ENCODE measurements at regions not wholly inside any gene's neighbourhood (a gene's known extent, or its start where the extent isn't known, plus 50 kb on each side); places are given as distances from the start of the nearest gene placed in this dataset.

DNA sequence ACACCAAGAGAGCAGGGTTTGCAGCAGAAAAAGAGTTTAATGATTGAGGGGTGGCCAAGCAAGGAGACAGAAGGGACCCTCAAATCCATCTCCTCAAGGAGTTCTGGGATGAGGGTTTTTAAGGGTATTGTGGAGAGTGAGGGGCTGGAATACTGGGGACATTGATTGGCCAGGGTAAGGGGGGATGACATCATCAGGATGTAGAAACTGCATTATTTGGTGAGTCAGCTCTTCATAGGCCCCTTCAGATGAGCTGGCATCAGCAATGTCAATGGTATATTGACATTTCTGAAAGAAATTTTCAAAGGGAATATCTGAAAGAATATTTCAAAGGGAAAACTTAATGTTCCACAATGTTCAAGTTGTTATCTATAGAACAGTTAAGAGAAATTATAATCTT is 168.1 kb upstream of the SNX7 start:
- ChIA-PET POLR2A (ENCODE audit: low non-redundant PET) (no interaction called here), CTCF (no interaction called here)
- H3K27ac ChIP-seq: no peak overlapping the region
- TF ChIP-seq, protein P1, sequence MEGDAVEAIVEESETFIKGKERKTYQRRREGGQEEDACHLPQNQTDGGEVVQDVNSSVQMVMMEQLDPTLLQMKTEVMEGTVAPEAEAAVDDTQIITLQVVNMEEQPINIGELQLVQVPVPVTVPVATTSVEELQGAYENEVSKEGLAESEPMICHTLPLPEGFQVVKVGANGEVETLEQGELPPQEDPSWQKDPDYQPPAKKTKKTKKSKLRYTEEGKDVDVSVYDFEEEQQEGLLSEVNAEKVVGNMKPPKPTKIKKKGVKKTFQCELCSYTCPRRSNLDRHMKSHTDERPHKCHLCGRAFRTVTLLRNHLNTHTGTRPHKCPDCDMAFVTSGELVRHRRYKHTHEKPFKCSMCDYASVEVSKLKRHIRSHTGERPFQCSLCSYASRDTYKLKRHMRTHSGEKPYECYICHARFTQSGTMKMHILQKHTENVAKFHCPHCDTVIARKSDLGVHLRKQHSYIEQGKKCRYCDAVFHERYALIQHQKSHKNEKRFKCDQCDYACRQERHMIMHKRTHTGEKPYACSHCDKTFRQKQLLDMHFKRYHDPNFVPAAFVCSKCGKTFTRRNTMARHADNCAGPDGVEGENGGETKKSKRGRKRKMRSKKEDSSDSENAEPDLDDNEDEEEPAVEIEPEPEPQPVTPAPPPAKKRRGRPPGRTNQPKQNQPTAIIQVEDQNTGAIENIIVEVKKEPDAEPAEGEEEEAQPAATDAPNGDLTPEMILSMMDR (conservative IDR thresholded peaks at IDR 0.05; ENCODE audit: low read depth): no peak
- no peak for DNase-seq (ENCODE audit: low spot score)

DNA sequence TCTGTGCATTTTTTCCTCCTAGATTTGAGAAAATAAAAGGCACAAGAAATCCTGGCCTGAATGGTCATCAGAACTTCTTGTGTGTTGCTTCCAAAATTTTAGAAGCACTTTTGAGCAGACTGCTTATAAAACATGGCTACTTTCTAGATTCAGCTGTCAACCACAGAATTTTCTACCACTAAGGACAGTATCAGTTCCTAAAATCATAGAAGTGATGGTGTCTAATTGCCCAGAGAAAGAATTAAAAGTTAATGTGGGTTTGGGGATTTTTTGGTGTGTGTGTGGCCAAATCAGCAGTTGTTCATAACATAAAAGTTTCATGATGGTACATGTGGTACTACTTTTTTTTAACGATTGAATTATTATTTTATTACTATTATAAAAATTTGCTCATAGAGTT is 171.4 kb upstream of the SNX7 start:
- POLR2A ChIA-PET (ENCODE audit: low non-redundant PET): no interaction called here
- TF ChIP-seq, protein P1 (conservative IDR thresholded peaks at IDR 0.05; ENCODE audit: low read depth): no peak
- CTCF ChIA-PET: no interaction called here
- no peak overlapping the region for H3K27ac ChIP-seq
- DNase-seq (ENCODE audit: low spot score): no peak

DNA sequence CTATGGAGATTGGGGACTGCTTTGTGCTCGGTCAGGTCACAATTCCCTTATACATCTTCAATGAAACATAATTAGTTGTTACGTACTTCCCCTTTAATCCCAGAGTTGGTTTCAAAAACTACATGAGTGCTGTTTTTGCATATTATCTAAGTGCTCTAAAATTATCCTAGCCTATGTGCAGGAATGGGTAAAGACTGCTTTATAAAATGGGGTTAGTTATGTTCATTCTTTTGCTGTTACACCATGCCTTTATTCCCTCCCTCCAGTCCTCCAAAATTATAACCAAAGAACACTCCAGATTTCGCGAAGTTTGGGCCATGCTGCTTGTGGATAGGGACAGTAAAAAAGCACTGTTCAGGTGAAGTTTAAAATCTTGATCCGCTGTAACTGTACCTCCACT is 173.9 kb upstream of the SNX7 start:
- POLR2A ChIA-PET (ENCODE audit: low non-redundant PET): no interaction called here
- CTCF ChIA-PET: no interaction called here
- H3K27ac ChIP-seq: no peak overlapping the region
- TF ChIP-seq, protein P1 (conservative IDR thresholded peaks at IDR 0.05; ENCODE audit: low read depth): no peak
- no peak for DNase-seq (ENCODE audit: low spot score)

DNA sequence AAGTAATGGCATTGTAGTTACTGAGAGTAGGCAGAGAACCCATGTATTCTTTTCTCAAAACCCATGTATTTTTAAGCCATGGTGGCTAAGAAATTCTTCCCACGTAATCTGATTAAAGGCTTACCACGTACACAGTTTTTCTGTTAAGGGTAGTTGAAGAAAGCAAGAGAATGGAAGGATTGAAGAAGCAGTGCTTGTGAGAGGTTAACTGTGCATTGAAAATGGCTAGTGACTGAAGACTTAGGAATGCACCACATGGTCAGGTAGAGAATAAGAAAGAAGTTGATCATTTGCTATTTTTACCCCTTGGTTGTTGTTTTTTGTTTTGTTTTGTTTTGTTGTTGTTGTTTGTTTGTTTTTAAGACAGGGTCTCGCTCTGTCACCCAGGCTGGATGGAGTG is 178.9 kb upstream of the SNX7 start:
- no peak overlapping the region for H3K27ac ChIP-seq
- CTCF ChIA-PET: no interaction called here
- POLR2A ChIA-PET (ENCODE audit: low non-redundant PET): no interaction called here
- TF ChIP-seq, protein P1 (conservative IDR thresholded peaks at IDR 0.05; ENCODE audit: low read depth): no peak
- DNase-seq (ENCODE audit: low spot score): no peak

DNA sequence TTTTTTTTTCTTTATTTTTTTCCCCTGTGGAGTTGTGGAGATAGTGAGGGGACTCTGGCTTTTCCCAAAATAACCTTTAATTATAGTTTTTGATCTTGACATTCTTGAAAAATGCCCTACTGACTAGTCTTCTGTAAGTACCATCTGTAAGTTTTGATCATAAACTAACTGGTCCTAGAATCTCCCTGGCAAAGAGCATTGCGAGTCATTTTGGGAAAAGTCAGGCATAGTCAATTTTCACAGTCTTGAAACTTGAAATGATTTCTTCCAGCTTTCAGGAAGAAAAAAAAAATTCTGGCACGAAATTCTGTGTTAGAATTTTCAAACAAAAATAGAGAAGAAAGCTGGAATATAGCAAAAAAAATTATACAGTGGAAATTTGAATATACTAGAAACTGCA is 181.2 kb upstream of the SNX7 start:
- POLR2A ChIA-PET (ENCODE audit: low non-redundant PET): no interaction called here
- TF ChIP-seq, protein P1 (conservative IDR thresholded peaks at IDR 0.05; ENCODE audit: low read depth): no peak

DNA sequence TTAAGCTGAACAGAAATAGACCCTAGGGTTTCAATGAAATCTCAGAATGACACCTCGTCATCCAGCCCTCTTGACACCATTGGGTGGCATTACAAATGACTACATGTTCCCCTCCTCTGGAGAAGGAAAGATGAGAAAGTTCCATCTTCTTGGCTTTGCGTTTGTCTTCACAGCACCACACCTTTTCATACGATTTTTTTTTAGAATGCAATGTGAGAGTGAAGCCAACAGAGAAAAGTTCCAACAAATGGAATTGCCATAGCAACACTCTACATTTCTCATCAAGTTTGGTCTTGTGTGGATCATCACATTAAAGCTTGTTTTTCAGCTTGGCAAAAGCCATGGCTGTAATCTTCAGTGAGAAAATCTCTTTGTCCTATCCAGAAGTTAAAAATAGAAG is 183.4 kb upstream of the SNX7 start:
- DNase-seq (ENCODE audit: low spot score): no peak

More for the DNA sequence above, 181.2 kb upstream of the SNX7 start:
- DNase-seq (ENCODE audit: low spot score): no peak
- CTCF ChIA-PET: interaction anchor here (0.7 to 1.1 kb wide), 2 partner anchors 11 to 1476 kb away, joined by 3 read pairs; no protein-coding TSS in a partner anchor
- no peak overlapping the region for H3K27ac ChIP-seq

More for the DNA sequence above, 183.4 kb upstream of the SNX7 start:
- ChIA-PET POLR2A (ENCODE audit: low non-redundant PET) (no interaction called here), CTCF (interaction anchor here (0.9 kb wide), 1 partner anchor 425 kb away, joined by 3 read pairs; no protein-coding TSS in a partner anchor)
- TF ChIP-seq, protein P1 (conservative IDR thresholded peaks at IDR 0.05; ENCODE audit: low read depth): no peak
- H3K27ac ChIP-seq: no peak overlapping the region

Measured in RWPE1 (cell line).